Mammary epithelial cell (primary cell): ENCODE measurements at regions not wholly inside any gene's neighbourhood (a gene's known extent, or its start where the extent isn't known, plus 50 kb on each side); places are given as distances from the start of the nearest gene placed in this dataset.

ENCODE experiments used
- CTCF ChIP-seq, 2 donors: IDR thresholded peaks in 1 of 2; conservative IDR thresholded peaks in 1 of 2; 2 replicates each; pipeline ENCODE4 v1.5.1; 2011 to 2012; ENCODE audit warnings: inconsistent platforms in 2 of 2, low read length in 2 of 2, mild to moderate bottlenecking in 2 of 2, control low read depth in 1 of 2, low read depth in 1 of 2; ENCODE audit not compliant: insufficient read depth in 1 of 2; ENCODE audit errors: extremely low read depth in 1 of 2
- EZH2 ChIP-seq: IDR thresholded peaks from 2 replicates; pipeline ENCODE4 v1.6.1; 2012; ENCODE audit warnings: low read length, inconsistent platforms, borderline replicate concordance

- TF ChIP-seq CTCF (conservative IDR thresholded peaks at IDR 0.05 in 1 of 2, IDR thresholded peaks at IDR 0.05 in 1 of 2; ENCODE audit: extremely low read depth in 1 of 2, insufficient read depth in 1 of 2, low read depth in 1 of 2, low read length in 2 of 2) (no peak), EZH2 (no peak)
These were observed 937.9 kb downstream of the TUSC7 start for GRCh38 chr3:117647435-117647834.
